ENCODE measurements at regions not wholly inside any gene's neighbourhood (a gene's known extent, or its start where the extent isn't known, plus 50 kb on each side); places are given as distances from the start of the nearest gene placed in this dataset.

- TF ChIP-seq CTCF (IDR thresholded peaks at IDR 0.05) = no peak
- TF ChIP-seq ZFX (IDR thresholded peaks at IDR 0.05; ENCODE audit: borderline replicate concordance) = no peak
- H3K27ac ChIP-seq = no peak overlapping the region
Measured at GRCh38 chr6:66675906-66676305, 968.9 kb upstream of the EYS start.

- TF ChIP-seq CTCF (IDR thresholded peaks at IDR 0.05) (no peak), ZFX (IDR thresholded peaks at IDR 0.05; ENCODE audit: borderline replicate concordance) (no peak)
- no peak overlapping the region for H3K27ac ChIP-seq
Measured at GRCh38 chr6:66664112-66664511, 957.1 kb upstream of the EYS start.

- no peak overlapping the region for H3K27ac ChIP-seq
- TF ChIP-seq CTCF (IDR thresholded peaks at IDR 0.05) = no peak
- no peak for TF ChIP-seq ZFX (IDR thresholded peaks at IDR 0.05; ENCODE audit: borderline replicate concordance)
Measured at GRCh38 chr6:66662721-66663507, 955.9 kb upstream of the EYS start.

DNA sequence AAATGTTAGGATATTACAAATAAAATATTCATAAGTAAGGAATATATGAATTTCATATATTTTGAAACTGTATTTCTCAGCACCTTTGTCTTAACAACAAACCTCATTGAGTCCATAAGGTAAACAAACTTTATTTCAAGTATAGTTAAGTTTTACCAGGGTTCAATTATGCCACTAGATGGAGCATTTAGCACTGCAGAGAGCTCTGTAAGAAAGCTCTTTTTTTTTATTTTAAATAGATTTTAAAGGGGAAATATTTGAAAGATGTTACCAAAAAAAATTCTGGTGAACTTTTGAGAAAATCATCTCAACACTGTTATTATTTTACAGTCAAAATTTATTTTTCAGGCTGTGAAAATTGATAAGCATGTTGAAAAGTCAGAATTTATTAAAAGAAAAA, 955.2 kb upstream of the EYS start:
- TF ChIP-seq CTCF (IDR thresholded peaks at IDR 0.05) = peak; percentile 77
- no peak for TF ChIP-seq ZFX (IDR thresholded peaks at IDR 0.05; ENCODE audit: borderline replicate concordance)

GRCh38 chr6:66655420-66655819, 948.4 kb upstream of the EYS start:
- TF ChIP-seq CTCF (IDR thresholded peaks at IDR 0.05) (no peak), ZFX (IDR thresholded peaks at IDR 0.05; ENCODE audit: borderline replicate concordance) (no peak)
- H3K27ac ChIP-seq = no peak overlapping the region

More for the DNA sequence above, 955.2 kb upstream of the EYS start:
- no peak overlapping the region for H3K27ac ChIP-seq

GRCh38 chr6:66638518-66638917, 931.5 kb upstream of the EYS start:
- no peak for TF ChIP-seq ZFX (IDR thresholded peaks at IDR 0.05; ENCODE audit: borderline replicate concordance)
- TF ChIP-seq CTCF (IDR thresholded peaks at IDR 0.05) = no peak

GRCh38 chr6:66638099-66638498, 931.1 kb upstream of the EYS start:
- H3K27ac ChIP-seq = no peak overlapping the region
- TF ChIP-seq CTCF (IDR thresholded peaks at IDR 0.05) (no peak), ZFX (IDR thresholded peaks at IDR 0.05; ENCODE audit: borderline replicate concordance) (no peak)

More at GRCh38 chr6:66638518-66638917, 931.5 kb upstream of the EYS start:
- H3K27ac ChIP-seq = no peak overlapping the region
